ENCODE measurements at regions not wholly inside any gene's neighbourhood (a gene's known extent, or its start where the extent isn't known, plus 50 kb on each side); places are given as distances from the start of the nearest gene placed in this dataset.

DNA sequence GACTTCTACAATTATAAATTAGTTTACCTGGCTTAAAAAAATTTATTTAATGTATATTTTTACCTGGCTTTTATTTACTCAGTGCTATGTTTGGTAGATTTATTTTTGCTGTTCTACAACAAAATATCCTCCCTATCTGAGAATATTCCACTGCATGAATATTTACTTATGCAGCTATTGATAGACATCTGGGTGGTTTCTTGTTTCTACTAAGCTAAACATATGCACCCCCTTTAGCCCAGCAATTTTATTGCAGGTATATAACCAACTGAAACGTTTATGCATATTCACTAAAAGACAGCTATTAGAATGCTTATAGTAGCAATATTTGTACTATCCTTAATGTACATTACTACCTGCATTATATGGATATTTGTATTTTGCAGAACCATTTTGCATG, 187.7 kb upstream of the CPHXL start (continued):
- TF ChIP-seq, protein P1, sequence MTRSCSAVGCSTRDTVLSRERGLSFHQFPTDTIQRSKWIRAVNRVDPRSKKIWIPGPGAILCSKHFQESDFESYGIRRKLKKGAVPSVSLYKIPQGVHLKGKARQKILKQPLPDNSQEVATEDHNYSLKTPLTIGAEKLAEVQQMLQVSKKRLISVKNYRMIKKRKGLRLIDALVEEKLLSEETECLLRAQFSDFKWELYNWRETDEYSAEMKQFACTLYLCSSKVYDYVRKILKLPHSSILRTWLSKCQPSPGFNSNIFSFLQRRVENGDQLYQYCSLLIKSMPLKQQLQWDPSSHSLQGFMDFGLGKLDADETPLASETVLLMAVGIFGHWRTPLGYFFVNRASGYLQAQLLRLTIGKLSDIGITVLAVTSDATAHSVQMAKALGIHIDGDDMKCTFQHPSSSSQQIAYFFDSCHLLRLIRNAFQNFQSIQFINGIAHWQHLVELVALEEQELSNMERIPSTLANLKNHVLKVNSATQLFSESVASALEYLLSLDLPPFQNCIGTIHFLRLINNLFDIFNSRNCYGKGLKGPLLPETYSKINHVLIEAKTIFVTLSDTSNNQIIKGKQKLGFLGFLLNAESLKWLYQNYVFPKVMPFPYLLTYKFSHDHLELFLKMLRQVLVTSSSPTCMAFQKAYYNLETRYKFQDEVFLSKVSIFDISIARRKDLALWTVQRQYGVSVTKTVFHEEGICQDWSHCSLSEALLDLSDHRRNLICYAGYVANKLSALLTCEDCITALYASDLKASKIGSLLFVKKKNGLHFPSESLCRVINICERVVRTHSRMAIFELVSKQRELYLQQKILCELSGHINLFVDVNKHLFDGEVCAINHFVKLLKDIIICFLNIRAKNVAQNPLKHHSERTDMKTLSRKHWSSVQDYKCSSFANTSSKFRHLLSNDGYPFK (CRISPR knock-in tag; IDR thresholded peaks at IDR 0.05; ENCODE audit: borderline replicate concordance) = no peak
- TF ChIP-seq CBFB (CRISPR knock-in tag; IDR thresholded peaks at IDR 0.05) = no peak
- no peak for TF ChIP-seq AHR (CRISPR knock-in tag; IDR thresholded peaks at IDR 0.05)
- no peak for TF ChIP-seq KDM3A (CRISPR knock-in tag; IDR thresholded peaks at IDR 0.05; ENCODE audit: low read depth)
- TF ChIP-seq TARDBP (CRISPR knock-in tag; IDR thresholded peaks at IDR 0.05) = no peak
- TF ChIP-seq ZNF317 (CRISPR knock-in tag; IDR thresholded peaks at IDR 0.05) = no peak

DNA sequence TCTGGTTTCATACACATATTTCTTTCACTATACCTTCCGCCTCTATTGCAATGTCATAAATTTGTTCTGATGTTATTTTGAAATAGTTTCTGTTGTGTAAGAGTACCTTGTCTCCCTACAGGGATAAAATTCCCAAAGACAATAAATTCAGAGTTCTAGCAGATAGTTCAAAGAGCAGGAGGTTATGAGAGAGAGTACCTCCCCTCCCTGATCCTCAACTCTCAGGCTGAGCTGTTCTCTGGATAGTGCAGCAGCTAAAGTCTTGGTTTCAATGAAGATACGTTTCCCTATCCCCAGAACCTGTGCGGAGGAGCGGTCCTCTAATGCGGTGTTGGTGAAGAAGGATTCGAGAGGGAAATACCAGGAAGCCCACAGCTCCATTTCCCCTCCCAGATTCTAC, 190.2 kb upstream of the CPHXL start:
- ChIA-PET CTCF (ENCODE audit: low intra/inter-chr PET ratio, low total read pairs) (no interaction called here), POLR2A (no interaction called here)
- no peaks in the 10 kb centered on the region for H4K20me1 ChIP-seq (ENCODE audit: insufficient read depth, low read length)
- TF ChIP-seq ZNF773 (CRISPR knock-in tag; IDR thresholded peaks at IDR 0.05; ENCODE audit: borderline replicate concordance) = no peak
- TF ChIP-seq ZNF615 (CRISPR knock-in tag; IDR thresholded peaks at IDR 0.05; ENCODE audit: borderline replicate concordance) = no peak
- no peak for TF ChIP-seq MAFF (IDR thresholded peaks at IDR 0.05; ENCODE audit: low read depth, low read length)
- TF ChIP-seq ZNF20 (CRISPR knock-in tag; IDR thresholded peaks at IDR 0.05) = no peak
- no peak for TF ChIP-seq ZNF703 (CRISPR knock-in tag; IDR thresholded peaks at IDR 0.05; ENCODE audit: borderline replicate concordance)
- H3K9me3 ChIP-seq (ENCODE audit: low read length) = no peaks in the 10 kb centered on the region
- no peak overlapping the region for H2AFZ ChIP-seq (ENCODE audit: low read length)
- FAIRE-seq = no peak
- H3K27ac ChIP-seq (ENCODE audit: extremely low read length, insufficient read depth, low read length) = no peak overlapping the region
- BruUV-seq (replicated peaks) = no TSS peak
- no peak overlapping the region for H3K9ac ChIP-seq (ENCODE audit: insufficient read depth, low read depth, low read length)
- intact Hi-C loops (cut with micrococcal nuclease; ENCODE audit: unreplicated experiment) (no loop called here), in situ Hi-C loops (cut with HindIII; ENCODE audit: extremely low pct_ligation_motif_present, low pct_unique_long_range_greater_than_20kb) (no loop called here)
- H3K4me2 ChIP-seq (ENCODE audit: low read depth, low read length) = no peak overlapping the region
- H3K4me1 ChIP-seq (ENCODE audit: insufficient read depth, low read length) = no peaks in the 10 kb centered on the region
- H3K4me3 ChIP-seq (replicated peaks in 1 of 3; ENCODE audit: insufficient read depth in 1 of 3, low read depth in 2 of 3, low read length in 3 of 3) = no peak overlapping the region
- no peak for DNase-seq (ENCODE audit: low spot score)
- no peak for ATAC-seq
- no peaks in the 10 kb centered on the region for H3K79me2 ChIP-seq (ENCODE audit: insufficient read depth, low read length)
- no peaks in the 10 kb centered on the region for H3K36me3 ChIP-seq (replicated peaks in 1 of 2; ENCODE audit: control insufficient read depth in 1 of 2, insufficient read depth in 2 of 2, low read length in 2 of 2)
- WGBS (ENCODE audit: low lambda C conversion rate) = 29% methylated on average over 6 of the region's 6 CpGs
- peaks cover 0 to 1% of the 10 kb centered on the region in 2 experiments; a peak in 1 of 5 replicates for H3K27me3 ChIP-seq (ENCODE audit: control insufficient read depth in 1 of 2, insufficient read depth in 2 of 2, low read length in 2 of 2)

Data from HepG2 (cell line).